ENCODE measurements at regions not wholly inside any gene's neighbourhood (a gene's known extent, or its start where the extent isn't known, plus 50 kb on each side); places are given as distances from the start of the nearest gene placed in this dataset.

GRCh38 chr16:49026566-49027181 is 255.0 kb downstream of the CBLN1 start:
- H3K4me3 ChIP-seq (replicated peaks; ENCODE audit: low read depth, low read length): no peak overlapping the region
- no peak for DNase-seq (ENCODE audit: low read depth)
- TF ChIP-seq CTCF (IDR thresholded peaks at IDR 0.05; ENCODE audit: low read length, missing control alignments): no peak

GRCh38 chr16:49024896-49025295 is 256.7 kb downstream of the CBLN1 start:
- no peak for DNase-seq (ENCODE audit: low read depth)
- no peak for TF ChIP-seq CTCF (IDR thresholded peaks at IDR 0.05; ENCODE audit: low read length, missing control alignments)
- H3K4me3 ChIP-seq (replicated peaks; ENCODE audit: low read depth, low read length): no peak overlapping the region

- H3K4me3 ChIP-seq (replicated peaks; ENCODE audit: low read depth, low read length): no peak overlapping the region
- DNase-seq (ENCODE audit: low read depth): no peak
- TF ChIP-seq CTCF (IDR thresholded peaks at IDR 0.05; ENCODE audit: low read length, missing control alignments): no peak
Observed at GRCh38 chr16:49024016-49024415, 257.6 kb downstream of the CBLN1 start.

GRCh38 chr16:49023050-49023449 is 258.6 kb downstream of the CBLN1 start:
- H3K4me3 ChIP-seq (replicated peaks; ENCODE audit: low read depth, low read length): no peak overlapping the region
- DNase-seq (ENCODE audit: low read depth): peak; percentile 44
- no peak for TF ChIP-seq CTCF (IDR thresholded peaks at IDR 0.05; ENCODE audit: low read length, missing control alignments)

- TF ChIP-seq CTCF (IDR thresholded peaks at IDR 0.05; ENCODE audit: low read length, missing control alignments): no peak
- DNase-seq (ENCODE audit: low read depth): no peak
- H3K4me3 ChIP-seq (replicated peaks; ENCODE audit: low read depth, low read length): no peak overlapping the region
Observed at GRCh38 chr16:49022351-49022963, 259.2 kb downstream of the CBLN1 start.

- TF ChIP-seq CTCF (IDR thresholded peaks at IDR 0.05; ENCODE audit: low read length, missing control alignments): no peak
- peak; percentile 42 for DNase-seq (ENCODE audit: low read depth)
Observed at GRCh38 chr16:49021136-49021535, 260.5 kb downstream of the CBLN1 start.

GRCh38 chr16:49020436-49020835 is 261.2 kb downstream of the CBLN1 start:
- H3K4me3 ChIP-seq (replicated peaks; ENCODE audit: low read depth, low read length): no peak overlapping the region
- no peak for TF ChIP-seq CTCF (IDR thresholded peaks at IDR 0.05; ENCODE audit: low read length, missing control alignments)

More at GRCh38 chr16:49021136-49021535, 260.5 kb downstream of the CBLN1 start:
- H3K4me3 ChIP-seq (replicated peaks; ENCODE audit: low read depth, low read length): no peak overlapping the region

More at GRCh38 chr16:49020436-49020835, 261.2 kb downstream of the CBLN1 start:
- DNase-seq (ENCODE audit: low read depth): no peak
